GM12878 (cell line): ENCODE measurements at regions not wholly inside any gene's neighbourhood (a gene's known extent, or its start where the extent isn't known, plus 50 kb on each side); places are given as distances from the start of the nearest gene placed in this dataset.
A peak's percentile ranks its signal among the peaks of the same experiment; 100 is the strongest.

Experiments used
- ATAC-seq: fragments of 200-7000 bp; cut with Tn5 transposase; 3 replicates; pipeline ENCODE4 v1.9.1; 2020; ENCODE audit warnings: mild to moderate bottlenecking, moderate library complexity
- BruUV-seq: library from RNA; stranded (reverse); fragments of 400-500 nt; replicated peaks from 2 replicates; lab custom pipeline; 2021; lab: Mats Ljungman, UMichigan
- CTCF ChIA-PET: fragments of 300-600 bp; sonication (Branson Sonifier 250); formaldehyde crosslinking; extraction: SDS; loops from one replicate; lab custom pipeline; 2021; ENCODE audit warnings: inconsistent platforms; lab: Yijun Ruan, JAX
- POLR2A ChIA-PET: fragments of 350-600 bp; formaldehyde crosslinking; extraction: SDS; loops from one replicate; lab custom pipeline; 2021; ENCODE audit warnings: inconsistent platforms; lab: Charles Lee
- RAD21 ChIA-PET: fragments of 300-600 bp; sonication (Branson Sonifier 250); formaldehyde crosslinking; loops from one replicate; lab custom pipeline; 2023; ENCODE audit warnings: antibody characterized with exemption; ENCODE audit not compliant: unreplicated experiment; lab: Charles Lee
- SMC1A ChIA-PET: fragments of 300-600 bp; sonication (Branson Sonifier 250); formaldehyde crosslinking; loops from one replicate; lab custom pipeline; 2023; ENCODE audit not compliant: unreplicated experiment, uncharacterized antibody; lab: Charles Lee
- DNase-seq: peaks from one replicate; pipeline ENCODE4 v3.0.0-alpha.2; 2011; ENCODE audit warnings: low read depth, low spot score
- FAIRE-seq: peaks from 3 replicates; lab custom pipeline; 2011; peaks lifted over from hg19 to GRCh38; lab: Jason Lieb, UNC
- H2AFZ ChIP-seq: 2 replicates; pipeline ENCODE4 v1.6.0; 2011; ENCODE audit warnings: low read depth, low read length, control low read depth; ENCODE audit not compliant: control insufficient read depth
- H3K27ac ChIP-seq: 2 replicates; pipeline ENCODE4 v1.5.1; 2011; ENCODE audit warnings: control low read depth; ENCODE audit not compliant: control insufficient read depth, insufficient read depth
- H3K27me3 ChIP-seq, 2 experiments: replicated peaks in 1 of 2; 2 replicates each; pipeline versions ENCODE4 v1.6.0 to v1.6.1; 2011; ENCODE audit warnings: low read length in 1 of 2; ENCODE audit not compliant: control insufficient read depth in 2 of 2, insufficient read depth in 2 of 2
- H3K36me3 ChIP-seq, 2 experiments: 2 replicates each; pipeline ENCODE4 v1.5.1; 2011; ENCODE audit warnings: low read length in 1 of 2; ENCODE audit not compliant: control insufficient read depth in 2 of 2, insufficient read depth in 2 of 2
- H3K4me1 ChIP-seq: 2 replicates; pipeline ENCODE4 v1.6.1; 2011; ENCODE audit warnings: mild to moderate bottlenecking, low read length, moderate library complexity, mixed read lengths; ENCODE audit not compliant: control insufficient read depth, insufficient read depth
- H3K4me2 ChIP-seq: 2 replicates; pipeline ENCODE4 v1.6.0; 2011; ENCODE audit warnings: control low read depth; ENCODE audit not compliant: control insufficient read depth, insufficient read depth
- H3K4me3 ChIP-seq: fragments of 200-600 bp; sonication (generic); 2 replicates; pipeline ENCODE4 v1.5.1; 2016
- H3K79me2 ChIP-seq: 2 replicates; pipeline ENCODE4 v1.6.0; 2011; ENCODE audit warnings: low read length; ENCODE audit not compliant: control insufficient read depth, insufficient read depth
- H3K9ac ChIP-seq: 2 replicates; pipeline ENCODE4 v1.8.0; 2011; ENCODE audit warnings: low read length, control low read depth, mixed read lengths; ENCODE audit not compliant: control insufficient read depth, insufficient read depth
- H3K9me3 ChIP-seq: replicated peaks from 3 replicates; pipeline ENCODE4 v1.5.1; 2011; ENCODE audit warnings: mild to moderate bottlenecking, low read length; ENCODE audit not compliant: control insufficient read depth, insufficient read depth
- H4K20me1 ChIP-seq: 2 replicates; pipeline ENCODE4 v1.6.0; 2011; ENCODE audit not compliant: control insufficient read depth, insufficient read depth
- CBX5 ChIP-seq: sonication (generic); IDR thresholded peaks from 2 replicates; pipeline ENCODE4 v1.6.1; 2016; ENCODE audit warnings: low read depth, moderate library complexity, mild to moderate bottlenecking, inconsistent platforms
- EZH2 ChIP-seq: IDR thresholded peaks from 2 replicates; pipeline ENCODE4 v1.6.1; 2012; ENCODE audit warnings: low read depth, mild to moderate bottlenecking, control low read depth, inconsistent platforms, low read length, borderline replicate concordance; ENCODE audit not compliant: control insufficient read depth
- ZNF24 ChIP-seq: fragments of 450-650 bp; IDR thresholded peaks from 2 replicates; pipeline ENCODE4 v1.6.1; 2017; ENCODE audit warnings: antibody characterized with exemption, mild to moderate bottlenecking
- WGBS: methylation state at CpG from one replicate; pipeline ENCODE4 v1.1.6; 2016; ENCODE audit warnings: low lambda C conversion rate; ENCODE audit not compliant: insufficient replicate concordance, insufficient coverage; ENCODE audit errors: missing lambda C conversion rate; 5-methylcytosine and 5-hydroxymethylcytosine counted together
- in situ Hi-C: fragments of 300-500 bp; cut with MboI; formaldehyde crosslinking; loops from 9 replicates; pipeline ENCODE4 v1.14.3; 2018; ENCODE audit warnings: mixed read lengths
- intact Hi-C: fragments of 100-400 bp; cut with micrococcal nuclease; formaldehyde crosslinking; loops from one replicate; pipeline ENCODE4 v1.14.2; 2022; ENCODE audit not compliant: unreplicated experiment

DNA sequence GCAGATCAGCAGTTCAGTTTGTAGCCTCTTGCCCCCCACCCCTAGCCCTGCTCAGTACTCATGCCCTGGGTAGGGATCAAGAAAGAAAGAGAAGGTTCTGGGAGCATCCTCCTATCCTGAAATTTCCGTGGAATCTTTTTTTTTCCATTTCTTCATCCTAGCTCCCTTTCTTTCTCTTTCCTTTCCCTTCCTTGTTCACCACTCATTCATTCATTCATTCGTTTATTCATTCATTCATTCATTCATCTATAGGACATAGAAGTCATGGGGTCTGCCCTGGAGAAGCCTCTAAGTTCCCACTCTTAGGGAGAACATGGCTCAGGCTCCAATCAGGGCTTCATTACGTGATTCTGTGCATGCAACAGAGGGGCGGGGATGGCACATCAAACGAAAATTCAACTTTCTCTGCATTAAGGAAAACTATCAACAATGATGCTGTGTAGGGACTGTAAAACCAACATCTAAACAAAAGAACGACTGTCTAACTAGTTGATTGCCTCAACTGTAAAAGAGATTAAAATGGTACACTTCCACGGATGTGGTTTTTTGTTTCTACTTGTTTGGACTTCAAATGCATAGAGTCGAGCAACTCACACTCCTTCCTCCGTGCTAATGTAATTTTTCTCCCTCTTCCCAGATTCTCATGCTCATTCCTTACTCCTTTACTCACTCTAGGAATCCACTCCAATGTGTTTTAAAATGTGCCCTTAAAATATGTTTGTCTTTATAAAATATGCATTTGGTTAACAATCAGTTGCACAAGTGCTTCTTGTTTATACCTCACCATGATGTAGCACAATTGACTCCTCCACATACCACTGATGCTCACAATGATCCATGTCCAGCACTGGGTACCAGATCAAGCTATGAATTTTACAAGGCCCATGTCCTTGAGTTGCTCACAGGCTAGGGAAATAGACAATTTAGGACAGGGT, 101.2 kb upstream of the SLC2A1 start:
- ATAC-seq (no peak), DNase-seq (no peak), FAIRE-seq (no peak)
- Histone ChIP-seq H3K36me3 (no peaks in the 10 kb centered on the region), H3K9me3 (no peaks in the 10 kb centered on the region; the same call in 2 of the 3 replicates), H3K79me2 (no peaks in the 10 kb centered on the region), H2AFZ (no peak overlapping the region), H3K4me2 (no peak overlapping the region), H3K27me3 (no peaks in the 10 kb centered on the region), H4K20me1 (no peaks in the 10 kb centered on the region), H3K4me1 (no peaks in the 10 kb centered on the region), H3K4me3 (no peak overlapping the region), H3K27ac (no peak overlapping the region), H3K9ac (no peak overlapping the region)
- TF ChIP-seq ZNF24, result peak; percentile 69; the same call in 1 of the 2 replicates
- TF ChIP-seq EZH2, result no peak
- no peak for TF ChIP-seq CBX5
- 39% methylated on average over 9 of the region's 9 CpGs for WGBS
- ChIA-PET RAD21 (no interaction called here), CTCF (interaction anchor here (2.7 kb wide), 1 partner anchor 14 kb away, joined by 19 read pairs; no protein-coding TSS in a partner anchor), POLR2A (interaction anchor here (1.2 kb wide), 1 partner anchor 137 kb away, joined by 3 read pairs; no protein-coding TSS in a partner anchor), SMC1A (interaction anchor here (0.6 to 1.7 kb wide), 4 partner anchors 13 to 355 kb away, joined by 3 to 5 read pairs (median 4); no protein-coding TSS in a partner anchor)
- BruUV-seq, result no TSS peak
- intact Hi-C loops (no loop called here), in situ Hi-C loops (no loop called here)
